ENCODE measurements at regions not wholly inside any gene's neighbourhood (a gene's known extent, or its start where the extent isn't known, plus 50 kb on each side); places are given as distances from the start of the nearest gene placed in this dataset.
"Not testable (repeated sequence)": the region's sequence is repeated elsewhere in the genome, so short reads cannot be mapped to it uniquely, and the experiment has no call there.

DNA sequence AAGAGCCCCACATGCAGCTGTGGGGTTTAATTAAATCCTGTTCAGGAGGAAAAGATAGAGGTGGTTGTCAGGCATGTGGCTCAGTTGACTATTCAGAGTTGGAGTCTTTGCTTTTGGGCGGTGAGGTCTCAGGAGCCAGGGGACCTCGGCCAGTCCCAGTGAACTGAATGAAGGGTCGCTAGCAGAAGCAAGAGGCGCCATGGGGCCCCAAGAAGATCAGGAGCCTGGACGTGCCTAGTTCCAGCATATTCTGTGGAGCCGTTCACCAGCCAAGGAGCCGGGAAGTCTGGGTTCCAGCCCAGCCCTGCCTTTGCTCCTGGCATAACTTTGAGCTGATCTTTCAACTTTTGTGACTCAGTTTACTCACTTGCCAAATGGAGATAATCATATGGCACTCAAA lies 217.7 kb upstream of the IRF2BP2 start:
- TF ChIP-seq, protein P1, sequence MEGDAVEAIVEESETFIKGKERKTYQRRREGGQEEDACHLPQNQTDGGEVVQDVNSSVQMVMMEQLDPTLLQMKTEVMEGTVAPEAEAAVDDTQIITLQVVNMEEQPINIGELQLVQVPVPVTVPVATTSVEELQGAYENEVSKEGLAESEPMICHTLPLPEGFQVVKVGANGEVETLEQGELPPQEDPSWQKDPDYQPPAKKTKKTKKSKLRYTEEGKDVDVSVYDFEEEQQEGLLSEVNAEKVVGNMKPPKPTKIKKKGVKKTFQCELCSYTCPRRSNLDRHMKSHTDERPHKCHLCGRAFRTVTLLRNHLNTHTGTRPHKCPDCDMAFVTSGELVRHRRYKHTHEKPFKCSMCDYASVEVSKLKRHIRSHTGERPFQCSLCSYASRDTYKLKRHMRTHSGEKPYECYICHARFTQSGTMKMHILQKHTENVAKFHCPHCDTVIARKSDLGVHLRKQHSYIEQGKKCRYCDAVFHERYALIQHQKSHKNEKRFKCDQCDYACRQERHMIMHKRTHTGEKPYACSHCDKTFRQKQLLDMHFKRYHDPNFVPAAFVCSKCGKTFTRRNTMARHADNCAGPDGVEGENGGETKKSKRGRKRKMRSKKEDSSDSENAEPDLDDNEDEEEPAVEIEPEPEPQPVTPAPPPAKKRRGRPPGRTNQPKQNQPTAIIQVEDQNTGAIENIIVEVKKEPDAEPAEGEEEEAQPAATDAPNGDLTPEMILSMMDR (IDR thresholded peaks at IDR 0.05): no peak
- no peak for ATAC-seq (ENCODE audit: low FRiP score)
- no peak for DNase-seq (ENCODE audit: low spot score)

DNA sequence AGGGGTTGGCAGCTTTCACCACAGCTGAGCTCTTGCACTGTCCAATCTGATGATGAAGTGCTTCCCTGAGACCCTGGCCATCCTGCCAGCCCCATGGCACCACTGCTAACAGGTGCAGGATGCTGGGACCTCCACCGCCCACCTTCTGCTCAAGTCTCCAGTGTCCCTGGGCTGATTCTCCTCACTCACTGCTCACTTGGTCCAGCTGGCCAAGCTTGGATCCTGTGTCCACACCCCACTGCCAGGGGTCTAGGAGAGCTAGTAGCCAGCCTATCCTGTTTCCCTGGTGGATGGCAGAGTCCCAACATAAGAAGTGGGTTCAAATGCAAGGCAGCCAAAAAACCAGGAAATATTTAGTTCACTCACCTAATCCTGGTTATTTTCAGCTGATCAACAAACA lies 217.2 kb upstream of the IRF2BP2 start:
- TF ChIP-seq, protein P1 (IDR thresholded peaks at IDR 0.05): no peak
- ATAC-seq (ENCODE audit: low FRiP score) (no peak), DNase-seq (ENCODE audit: low spot score) (no peak)

DNA sequence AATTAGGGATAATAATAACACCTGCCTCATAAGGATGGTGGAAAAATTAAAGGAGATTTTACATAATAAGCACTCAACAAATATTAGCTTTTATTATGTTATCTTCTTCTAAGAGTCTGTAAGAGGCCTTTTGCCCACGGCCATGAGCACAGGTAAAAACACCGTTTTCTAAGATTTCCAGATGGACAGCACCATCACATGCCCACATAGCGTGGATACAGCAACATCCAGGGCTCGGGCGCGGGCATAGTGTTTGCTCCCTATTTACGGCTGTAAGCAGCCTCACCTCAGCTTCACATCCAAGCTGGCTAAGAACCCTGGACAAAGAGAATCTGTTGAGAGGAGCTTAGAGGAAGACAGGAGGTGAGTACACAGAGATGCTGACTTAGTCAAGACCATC lies 216.4 kb upstream of the IRF2BP2 start:
- DNase-seq (ENCODE audit: low spot score) (no peak), ATAC-seq (ENCODE audit: low FRiP score) (no peak)
- TF ChIP-seq, protein P1 (IDR thresholded peaks at IDR 0.05): no peak

DNA sequence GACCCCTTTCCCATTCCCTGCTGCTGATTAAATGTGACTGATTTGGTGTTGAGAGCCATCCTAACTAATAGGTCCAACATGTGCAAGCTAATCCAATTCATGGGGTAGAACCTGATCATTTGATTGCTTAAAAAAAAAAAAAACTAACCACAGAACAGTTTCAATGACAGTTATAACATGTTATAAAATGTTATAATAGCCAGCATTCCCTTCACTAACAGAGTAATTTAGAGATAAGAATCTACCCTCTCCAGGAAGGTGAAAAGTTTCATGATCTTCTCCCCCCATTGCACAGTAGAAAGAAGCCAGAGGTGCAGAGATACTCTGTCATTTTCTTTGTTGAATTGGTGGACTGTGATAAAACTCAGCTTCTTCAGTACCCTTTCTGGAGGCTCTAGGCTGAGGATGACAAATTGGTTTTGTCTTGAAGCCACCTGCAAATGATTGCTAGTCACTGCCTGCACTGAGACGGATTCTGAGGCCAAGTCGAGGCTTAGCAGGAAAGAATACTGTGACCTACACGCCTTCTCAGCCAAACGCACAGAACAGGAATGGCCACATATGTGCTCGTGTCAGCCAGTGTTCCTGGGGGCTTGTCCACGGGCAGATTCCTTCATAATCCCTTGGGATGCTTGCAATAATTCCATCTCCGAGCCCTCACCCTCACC lies 215.7 kb upstream of the IRF2BP2 start:
- DNase-seq (ENCODE audit: low spot score): no peak
- TF ChIP-seq, protein P1 (IDR thresholded peaks at IDR 0.05): no peak
- ATAC-seq (ENCODE audit: low FRiP score): no peak

DNA sequence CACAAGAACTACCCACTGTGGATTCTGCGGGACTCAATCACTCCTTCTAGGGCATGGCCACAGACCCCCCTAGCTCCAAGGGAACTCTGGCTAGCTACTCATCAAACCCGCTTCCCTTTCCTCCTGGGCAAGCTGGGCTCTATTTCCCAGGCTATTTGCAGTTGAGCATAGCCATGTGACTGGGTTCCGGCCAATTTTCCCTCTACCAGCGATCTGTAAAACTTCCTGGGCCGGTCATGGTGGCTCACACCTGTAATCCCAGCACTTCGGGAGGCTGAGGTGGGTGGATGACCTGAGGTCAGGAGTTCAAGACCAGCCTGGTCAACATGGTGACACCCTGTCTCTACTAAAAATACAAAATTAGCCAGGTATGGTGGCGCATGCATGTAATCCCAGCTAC lies 214.9 kb upstream of the IRF2BP2 start:
- not testable (repeated sequence) for DNase-seq (ENCODE audit: low spot score); ATAC-seq (ENCODE audit: low FRiP score)

DNA sequence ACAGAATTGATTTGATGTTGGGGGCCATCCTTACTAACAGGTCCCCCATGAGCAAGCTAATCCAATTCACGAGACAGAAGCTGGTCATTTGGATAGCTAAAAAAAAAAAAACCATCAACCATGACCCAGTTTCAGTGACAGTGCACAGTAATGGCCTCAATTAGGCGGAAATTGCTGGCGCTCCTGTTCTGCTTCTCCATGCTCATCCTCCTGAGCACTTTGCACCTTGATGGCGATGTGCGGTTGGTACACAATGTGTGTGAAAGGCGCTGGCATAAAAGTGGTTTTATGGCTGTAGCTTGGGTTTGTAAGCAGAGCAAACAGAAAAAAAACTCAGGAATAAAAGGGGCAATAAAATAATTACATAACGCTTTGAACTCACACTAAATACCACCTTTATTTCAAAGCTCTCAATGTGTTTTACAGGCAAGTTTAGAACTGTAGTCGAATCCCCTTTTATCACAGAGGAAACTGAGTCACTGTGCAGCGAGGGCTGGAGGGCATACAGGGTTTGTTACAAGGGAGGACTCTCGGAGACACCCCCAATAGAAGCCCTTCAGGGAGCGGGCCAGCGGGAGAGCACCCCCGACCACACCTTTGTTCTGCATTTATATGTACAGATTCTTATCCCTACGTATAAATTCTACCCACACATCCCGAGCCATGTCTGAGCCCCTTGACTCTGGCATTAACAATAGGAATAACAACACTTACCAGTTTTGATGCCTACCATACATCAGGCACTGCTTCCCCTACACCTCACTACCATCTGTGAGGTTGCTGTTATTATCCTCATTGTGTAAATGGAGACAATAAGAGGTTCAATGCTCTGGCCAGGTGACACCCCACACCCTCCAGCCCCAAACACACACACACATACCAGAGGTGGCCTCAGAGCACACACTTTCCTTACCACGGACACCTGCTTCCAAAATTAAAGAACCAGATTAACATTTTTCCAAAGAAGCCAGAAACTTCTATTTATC lies 213.5 kb upstream of the IRF2BP2 start:
- DNase-seq (ENCODE audit: low spot score) (no peak), ATAC-seq (ENCODE audit: low FRiP score) (no peak)
- TF ChIP-seq, protein P1 (IDR thresholded peaks at IDR 0.05): no peak

DNA sequence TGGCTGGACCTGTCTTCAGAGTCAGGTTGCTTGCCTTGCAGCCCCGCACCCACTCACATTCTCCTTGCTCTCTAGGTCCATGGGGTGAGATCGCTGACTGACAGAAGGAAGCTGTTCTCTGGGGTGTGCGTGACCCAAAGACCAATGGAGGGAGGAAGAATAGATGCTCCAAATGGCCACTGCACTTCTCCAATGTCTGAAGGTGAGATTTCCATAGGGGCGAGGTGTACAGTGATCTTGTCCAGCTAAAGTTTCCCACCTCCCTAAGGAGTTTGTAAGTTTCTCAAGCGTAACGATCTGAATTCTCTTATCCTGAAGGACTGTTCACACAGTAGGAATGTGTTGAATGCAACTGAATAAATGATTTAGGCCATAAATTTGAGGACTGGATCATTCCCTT lies 211.9 kb upstream of the IRF2BP2 start:
- TF ChIP-seq, protein P1 (IDR thresholded peaks at IDR 0.05): no peak
- no peak for DNase-seq (ENCODE audit: low spot score)
- ATAC-seq (ENCODE audit: low FRiP score): no peak
